HG03064 (cell line): ENCODE measurements at regions not wholly inside any gene's neighbourhood (a gene's known extent, or its start where the extent isn't known, plus 50 kb on each side); places are given as distances from the start of the nearest gene placed in this dataset.
"Not testable (repeated sequence)": the region's sequence is repeated elsewhere in the genome, so short reads cannot be mapped to it uniquely, and the experiment has no call there.

Source experiments
- ATAC-seq: cut with Tn5 transposase; IDR thresholded peaks from one replicate; pipeline ENCODE4 v1.9.1; 2021; ENCODE audit warnings: low read depth; ENCODE audit not compliant: unreplicated experiment

GRCh38 chr11:128172046-128172878, 415.1 kb downstream of the ETS1 start:
- peak; percentile 67 for ATAC-seq

GRCh38 chr11:128171506-128171905, 415.9 kb downstream of the ETS1 start:
- no peak for ATAC-seq

- no peak for ATAC-seq
These were observed 421.8 kb downstream of the ETS1 start for GRCh38 chr11:128165572-128165971.

DNA sequence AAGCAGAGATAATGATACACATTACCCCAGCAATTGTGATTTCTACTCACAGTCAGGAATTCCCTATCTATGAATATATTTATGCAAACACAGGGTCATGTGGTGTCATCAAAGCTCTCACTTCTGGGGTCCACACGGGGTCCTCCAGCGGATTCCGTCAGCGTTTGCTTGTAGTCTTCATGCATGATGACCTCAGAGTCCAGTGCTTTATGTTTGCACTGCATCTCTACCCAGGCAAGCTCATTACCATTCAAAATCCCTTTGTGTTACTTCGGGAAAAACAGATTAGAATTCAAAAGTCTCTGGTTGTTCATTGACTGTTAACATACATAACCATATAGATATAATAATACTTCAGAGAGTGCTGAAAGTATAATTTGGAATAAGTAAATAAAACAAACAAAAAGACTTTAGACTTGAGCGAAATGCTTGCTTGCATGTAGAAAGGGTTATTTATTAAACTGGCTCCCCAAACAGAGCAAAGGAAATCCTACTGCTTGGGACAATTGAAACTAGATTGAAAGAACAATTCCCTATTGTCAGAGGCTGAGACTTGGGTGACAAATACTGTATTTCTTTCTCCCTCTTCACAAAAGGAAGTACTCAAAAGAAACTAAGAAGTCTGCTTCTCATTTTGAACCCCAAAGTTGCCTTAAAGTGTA, 423.1 kb downstream of the ETS1 start:
- no peak for ATAC-seq

DNA sequence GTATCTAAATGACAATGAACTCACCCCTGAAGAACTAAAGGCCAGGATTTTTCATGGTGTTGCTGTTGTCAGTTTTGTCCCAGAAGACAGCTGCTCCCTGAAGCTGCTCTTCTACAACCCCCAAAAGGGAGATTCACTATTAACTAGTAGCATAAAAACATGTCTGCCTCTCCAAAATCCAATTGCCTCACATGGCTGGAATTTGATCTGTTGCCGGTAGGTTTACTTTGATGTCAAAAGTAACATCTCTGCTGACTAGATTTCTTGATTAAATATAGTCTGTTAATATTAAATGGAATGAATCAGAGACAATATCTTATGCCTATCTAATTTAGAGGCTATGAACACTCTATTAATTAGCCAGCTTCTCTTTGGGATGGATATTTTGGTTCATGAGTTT, 425.4 kb downstream of the ETS1 start:
- no peak for ATAC-seq

- no peak for ATAC-seq
These were observed 425.9 kb downstream of the ETS1 start for GRCh38 chr11:128161436-128161835.

- no peak for ATAC-seq
These were observed 428.5 kb downstream of the ETS1 start for GRCh38 chr11:128158860-128159259.

DNA sequence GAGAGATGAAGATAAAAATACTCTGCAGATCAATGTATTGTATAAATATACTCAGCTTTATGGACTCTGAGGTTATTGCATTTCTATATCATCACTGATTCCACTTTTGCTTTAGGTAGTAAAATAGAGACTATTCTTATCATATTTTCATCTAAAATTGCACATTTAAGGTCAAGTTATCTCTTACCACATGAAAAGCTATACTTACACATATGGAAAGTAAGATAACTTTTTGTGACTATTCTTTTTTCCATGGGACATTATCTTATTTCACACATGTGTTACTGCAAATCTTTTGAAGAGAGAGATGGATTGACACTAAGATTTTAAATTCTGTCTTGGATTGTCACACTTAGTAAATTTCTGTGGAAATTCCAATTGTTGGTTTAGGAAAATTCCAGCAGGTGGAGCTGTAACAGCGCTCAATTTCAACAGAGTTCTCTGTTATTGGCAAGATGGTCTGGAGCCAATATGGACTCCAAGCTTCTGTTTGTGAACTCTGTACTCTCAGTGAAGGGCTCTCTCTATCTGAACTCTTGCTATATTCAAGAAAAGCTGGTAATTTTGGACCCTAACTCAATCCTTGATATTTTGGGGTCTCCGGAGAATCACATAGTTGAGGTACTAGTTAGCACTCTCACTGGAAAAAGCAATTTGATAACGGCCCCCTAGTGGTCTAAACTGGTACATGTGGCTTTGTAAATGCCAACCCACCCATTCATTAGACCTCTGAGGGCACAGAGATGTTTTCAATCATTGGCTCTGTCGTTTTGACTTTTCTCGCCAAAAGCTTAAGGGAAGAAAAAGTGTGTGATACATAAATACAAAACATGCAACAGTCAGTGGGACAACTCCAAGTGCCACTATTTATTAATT, 429.7 kb downstream of the ETS1 start:
- peak; percentile 86 for ATAC-seq

DNA sequence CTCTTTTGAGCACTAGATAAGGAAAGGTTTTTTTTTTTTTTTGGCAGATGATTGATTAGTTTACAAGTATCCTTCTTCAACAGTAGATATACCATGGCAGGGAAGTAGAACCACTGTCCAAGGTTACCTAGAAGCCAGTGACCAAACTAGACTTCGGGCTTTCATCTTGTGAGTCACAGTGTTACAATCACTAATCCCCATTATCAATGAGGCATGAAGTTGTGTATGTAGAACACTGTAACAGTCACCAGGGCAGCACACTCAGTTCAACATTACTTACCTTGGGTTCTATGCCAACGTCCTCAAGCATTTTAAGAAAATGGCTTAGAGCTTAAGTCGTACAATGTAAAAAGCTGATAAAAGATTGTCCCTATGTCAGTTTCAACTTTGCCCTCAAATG, 430.9 kb downstream of the ETS1 start:
- no peak for ATAC-seq

DNA sequence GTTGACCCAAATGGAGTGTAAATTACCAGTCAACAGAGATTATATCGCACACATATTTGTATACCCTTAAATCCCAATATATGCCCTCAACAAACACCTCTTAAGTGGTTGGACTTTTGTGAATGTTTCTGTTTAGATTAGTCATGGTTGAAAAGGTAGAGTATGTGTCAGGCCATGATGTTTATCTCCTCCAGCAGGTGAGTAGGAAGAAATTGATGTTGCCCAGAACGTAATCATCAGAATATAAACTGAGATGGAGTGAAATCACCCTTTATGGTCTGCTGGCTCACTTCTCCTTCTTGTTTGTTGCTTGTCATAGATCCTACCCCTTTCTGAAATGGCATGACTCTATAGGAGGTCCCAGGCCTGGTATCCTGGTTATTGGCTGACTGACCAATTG, 431.8 kb downstream of the ETS1 start:
- no peak for ATAC-seq

- ATAC-seq, result no peak
These were observed 433.7 kb downstream of the ETS1 start for GRCh38 chr11:128153697-128154048.

GRCh38 chr11:128152796-128153696, 434.3 kb downstream of the ETS1 start:
- ATAC-seq, result no peak

- ATAC-seq, result no peak
These were observed 435.6 kb downstream of the ETS1 start for GRCh38 chr11:128151780-128152179.

DNA sequence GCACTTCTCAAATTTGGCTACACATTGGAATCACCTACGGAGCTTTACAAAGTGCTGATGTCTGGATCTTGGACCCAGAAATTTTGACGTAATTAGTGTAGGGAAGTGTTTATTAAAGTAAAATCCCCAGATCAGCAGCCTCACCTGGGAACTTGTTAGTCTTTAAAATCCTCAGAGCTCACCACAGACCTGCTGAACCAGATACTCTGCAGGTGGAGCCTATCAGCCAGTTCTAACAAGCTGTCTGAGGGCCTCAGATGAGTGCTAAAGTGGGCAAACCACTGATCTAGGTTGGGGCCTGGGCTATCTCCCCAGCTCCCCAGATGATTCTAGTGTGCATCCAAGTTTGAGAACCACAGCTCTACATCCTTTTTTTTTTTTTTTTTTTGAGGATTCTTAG, 436.0 kb downstream of the ETS1 start:
- ATAC-seq, result no peak

DNA sequence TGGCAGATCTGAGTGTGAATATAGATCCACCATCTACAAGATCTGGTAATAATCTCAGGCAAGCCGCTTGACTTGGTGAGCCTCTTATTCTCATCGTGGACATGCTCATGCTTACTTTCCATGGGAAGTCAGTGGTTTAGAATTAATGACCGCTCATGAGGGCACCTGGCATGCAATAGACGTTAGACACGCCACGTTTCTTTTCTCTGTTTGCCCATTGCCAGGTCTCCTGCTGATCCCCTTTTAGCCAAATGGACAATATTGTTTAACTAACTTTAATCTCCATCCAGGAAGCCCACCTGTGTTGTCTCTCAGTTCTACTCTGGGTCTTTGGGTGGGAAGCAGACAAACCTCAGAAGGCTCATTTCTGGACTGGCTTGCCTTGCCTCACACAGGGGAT, 439.1 kb downstream of the ETS1 start:
- ATAC-seq, result no peak

DNA sequence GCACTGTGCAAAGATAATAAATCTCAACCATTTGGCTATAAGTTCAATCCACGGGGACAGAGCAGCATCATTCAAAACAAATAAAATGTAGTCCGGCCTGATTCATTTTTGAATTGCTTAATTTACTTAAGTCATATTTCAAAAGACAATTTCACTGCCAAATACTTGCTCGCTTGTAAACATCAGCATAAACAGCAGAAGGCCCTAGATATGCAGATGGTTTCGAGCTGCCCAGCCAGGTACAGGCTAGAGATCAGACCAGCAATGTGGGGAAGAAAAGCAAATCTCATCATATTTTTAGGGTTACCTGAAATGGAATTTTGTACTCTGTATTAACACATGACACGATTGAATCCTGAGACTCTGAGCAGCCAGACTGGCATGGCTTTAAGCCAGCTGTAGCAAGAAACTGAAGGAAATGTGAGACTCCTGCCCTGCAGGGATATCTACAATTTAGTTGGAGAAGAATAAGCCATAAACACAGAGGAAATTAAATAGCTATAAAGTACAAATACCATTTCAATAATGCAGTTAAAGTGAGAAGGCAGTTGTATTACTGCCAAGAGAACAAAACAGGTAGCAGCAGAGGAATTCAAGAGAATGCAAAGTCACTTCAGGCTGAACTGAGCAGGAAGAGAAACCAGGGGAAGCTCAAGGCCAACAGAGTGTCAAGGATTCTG, 440.3 kb downstream of the ETS1 start:
- ATAC-seq, result no peak

GRCh38 chr11:128140293-128140692, 447.1 kb downstream of the ETS1 start:
- not testable (repeated sequence) for ATAC-seq

GRCh38 chr11:128135451-128135850, 451.9 kb downstream of the ETS1 start:
- ATAC-seq, result no peak

DNA sequence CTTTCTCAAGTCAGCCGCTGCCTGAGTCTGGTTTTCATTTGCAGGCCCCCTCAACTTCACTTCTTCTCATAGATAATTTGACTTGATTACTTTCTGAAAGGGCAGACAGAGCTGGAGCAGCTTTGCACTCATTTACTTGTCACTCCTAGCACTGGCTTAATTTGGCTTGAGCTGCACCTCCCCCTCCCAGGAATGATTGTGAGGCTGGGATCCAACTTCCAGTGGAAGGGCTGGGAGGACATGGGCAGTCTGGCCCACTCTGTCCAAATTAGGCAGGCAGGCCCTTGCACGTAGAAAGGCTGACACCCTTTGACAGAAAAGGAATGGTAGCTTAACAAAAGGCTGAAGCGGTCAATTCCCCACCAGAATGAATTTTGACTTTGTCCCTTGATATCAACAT, 453.9 kb downstream of the ETS1 start:
- no peak for ATAC-seq

- ATAC-seq, result no peak
These were observed 457.3 kb downstream of the ETS1 start for GRCh38 chr11:128130052-128130451.
